Stimulated activated effector memory CD8-positive, alpha-beta T cell treated with anti-CD3 and anti-CD28 coated beads, Interleukin-12 subunit alpha, Interleukin-12 subunit beta, amount 100 ng/mL, for 72 hours (primary cell): ENCODE measurements at regions not wholly inside any gene's neighbourhood (a gene's known extent, or its start where the extent isn't known, plus 50 kb on each side); places are given as distances from the start of the nearest gene placed in this dataset.

Source experiments
- ATAC-seq: fragments of 150-1000 bp; cut with Tn5 transposase; 2 replicates; pipeline ENCODE4 v1.10.0; 2021
- DNase-seq, 2 donors: peaks; one replicate each; pipeline ENCODE4 v3.0.0; 2021 to 2022; ENCODE audit warnings: low spot score in 2 of 2
- H3K27ac Mint-ChIP-seq: one replicate; pipeline ENCODE4 v1.8.0; 2022; ENCODE audit warnings: mild to moderate bottlenecking, mixed read lengths
- H3K36me3 Mint-ChIP-seq: one replicate; pipeline ENCODE4 v1.8.0; 2022; ENCODE audit warnings: mild to moderate bottlenecking, mixed read lengths
- H3K4me1 Mint-ChIP-seq: one replicate; pipeline ENCODE4 v1.8.0; 2022; ENCODE audit warnings: mixed read lengths
- H3K4me3 Mint-ChIP-seq: one replicate; pipeline ENCODE4 v1.8.0; 2022; ENCODE audit warnings: mild to moderate bottlenecking, mixed read lengths
- H3K9me3 Mint-ChIP-seq: one replicate; pipeline ENCODE4 v1.8.0; 2022; ENCODE audit warnings: mixed read lengths

- Mint-ChIP-seq H3K27ac (peak overlapping the region; percentile 6), H3K9me3 (no peaks in the 10 kb centered on the region), H3K4me3 (no peak overlapping the region), H3K36me3 (no peaks in the 10 kb centered on the region), H3K4me1 (peaks cover 18% of the 10 kb centered on the region)
- no peak for ATAC-seq
- no peak for DNase-seq
Observed at GRCh38 chr16:11492808-11493530, 93.8 kb downstream of the LITAF start.

GRCh38 chr16:11493531-11493929, 93.2 kb downstream of the LITAF start:
- H3K36me3 Mint-ChIP-seq: no peaks in the 10 kb centered on the region
- H3K27ac Mint-ChIP-seq: no peak overlapping the region
- H3K4me3 Mint-ChIP-seq: no peak overlapping the region
- no peaks in the 10 kb centered on the region for H3K9me3 Mint-ChIP-seq
- H3K4me1 Mint-ChIP-seq: peaks cover 18% of the 10 kb centered on the region
- ATAC-seq (no peak), DNase-seq (no peak)

- Mint-ChIP-seq H3K4me3 (no peak overlapping the region), H3K4me1 (peaks cover 18% of the 10 kb centered on the region)
- no peak for ATAC-seq
Observed at GRCh38 chr16:11494029-11494428, 92.7 kb downstream of the LITAF start.

DNA sequence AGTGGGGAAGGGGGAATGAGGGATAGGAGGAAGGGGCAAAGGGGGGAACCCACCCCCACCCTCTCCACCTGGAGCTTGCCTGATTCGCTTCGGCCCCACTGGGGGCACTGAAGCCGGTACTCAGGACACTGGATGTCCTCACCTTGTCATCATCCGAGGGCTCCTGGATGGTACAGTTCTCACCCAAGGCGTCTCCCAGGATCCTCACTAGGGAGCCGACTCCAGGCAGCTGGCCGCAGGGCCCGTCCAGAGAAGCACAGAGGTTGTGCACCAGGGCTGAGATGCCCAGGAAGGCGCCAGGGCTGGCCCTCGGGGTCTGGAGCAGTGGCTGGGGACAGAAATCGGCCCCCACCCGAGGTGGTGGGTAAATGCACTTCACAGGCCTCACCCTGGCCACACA, 92.3 kb downstream of the LITAF start:
- Mint-ChIP-seq H3K36me3 (no peaks in the 10 kb centered on the region), H3K27ac (no peak overlapping the region), H3K4me3 (no peak overlapping the region), H3K9me3 (no peaks in the 10 kb centered on the region), H3K4me1 (peaks cover 18% of the 10 kb centered on the region)
- ATAC-seq: no peak
- no peak for DNase-seq

More at GRCh38 chr16:11494029-11494428, 92.7 kb downstream of the LITAF start:
- Mint-ChIP-seq H3K27ac (no peak overlapping the region), H3K36me3 (no peaks in the 10 kb centered on the region), H3K9me3 (no peaks in the 10 kb centered on the region)
- no peak for DNase-seq

DNA sequence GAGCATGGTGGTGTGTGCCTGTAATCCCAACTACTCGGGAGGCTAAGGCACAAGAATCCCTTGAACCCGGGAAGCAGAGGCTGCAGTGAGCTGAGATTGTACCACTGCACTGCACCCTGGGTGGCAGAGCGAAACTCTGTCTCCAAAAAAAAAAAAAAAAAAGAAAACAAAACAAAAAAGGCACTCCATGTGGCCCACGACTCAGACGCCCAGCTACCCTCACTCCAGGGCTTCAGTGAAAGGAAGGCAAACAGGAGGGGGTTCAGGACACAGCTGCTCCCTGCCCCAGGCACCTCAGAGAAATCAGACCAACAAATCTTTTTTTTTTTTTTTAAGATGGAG, 91.7 kb downstream of the LITAF start:
- no peaks in the 10 kb centered on the region for H3K36me3 Mint-ChIP-seq
- H3K9me3 Mint-ChIP-seq: no peaks in the 10 kb centered on the region

More for the DNA sequence above, 91.7 kb downstream of the LITAF start:
- Mint-ChIP-seq H3K4me3 (no peak overlapping the region), H3K27ac (peak overlapping the region; percentile 72), H3K4me1 (peaks cover 18% of the 10 kb centered on the region)
- ATAC-seq: no peak
- DNase-seq: no peak
